SK-N-SH (cell line): ENCODE measurements at regions not wholly inside any gene's neighbourhood (a gene's known extent, or its start where the extent isn't known, plus 50 kb on each side); places are given as distances from the start of the nearest gene placed in this dataset.

Source experiments
- CTCF ChIA-PET: fragments of 300-600, 350-600 bp; formaldehyde crosslinking; extraction: SDS; loops from one replicate; lab custom pipeline; 2021; lab: Yijun Ruan, JAX
- POLR2A ChIA-PET: fragments of 350-600 bp; sonication (Branson Sonifier 250); formaldehyde crosslinking; extraction: SDS; loops from one replicate; lab custom pipeline; 2020; ENCODE audit warnings: antibody characterized with exemption, inconsistent platforms; lab: Yijun Ruan, JAX
- DNase-seq: peaks from one replicate; pipeline ENCODE4 v3.0.0; 2012
- H2AFZ ChIP-seq: fragments of 200-600 bp; sonication (generic); 2 replicates; pipeline ENCODE4 v1.8.1; 2016; ENCODE audit warnings: antibody characterized with exemption, mild to moderate bottlenecking, low read depth
- H3F3A ChIP-seq: fragments of 200-600 bp; sonication (generic); replicated peaks from 2 replicates; pipeline ENCODE3; 2016; ENCODE audit warnings: antibody characterized with exemption, mild to moderate bottlenecking; ENCODE audit not compliant: insufficient read depth
- H3K27ac ChIP-seq, 2 experiments: fragments of 200-500 bp in 1 of 2; fragments of 200-600 bp in 1 of 2; sonication (Bioruptor generic) in 1 of 2; sonication (generic), shearing (Covaris generic) in 1 of 2; 2 replicates each; pipeline versions ENCODE4 v1.5.1 to v1.6.1; 2014 to 2016; ENCODE audit warnings: low read depth in 2 of 2, inconsistent platforms in 1 of 2, low read length in 1 of 2, mild to moderate bottlenecking in 1 of 2, mixed read lengths in 1 of 2
- H3K27me3 ChIP-seq: fragments of 200-600 bp; sonication (generic), shearing (Covaris generic); 2 replicates; pipeline ENCODE4 v1.6.1; 2016; ENCODE audit warnings: mixed run types; ENCODE audit not compliant: insufficient read depth
- H3K36me3 ChIP-seq, 2 experiments: fragments of 200-500 bp in 1 of 2; fragments of 200-600 bp in 1 of 2; sonication (Bioruptor generic) in 1 of 2; sonication (generic) in 1 of 2; replicated peaks in 1 of 2; 2 replicates each; pipeline versions ENCODE3 to v1.5.1; 2014 to 2016; ENCODE audit warnings: low read length in 1 of 2, mild to moderate bottlenecking in 1 of 2; ENCODE audit not compliant: insufficient read depth in 2 of 2, control insufficient read depth in 1 of 2
- H3K4me1 ChIP-seq, 2 experiments: fragments of 200-500 bp in 1 of 2; fragments of 200-600 bp in 1 of 2; sonication (Bioruptor generic) in 1 of 2; sonication (generic), shearing (Covaris generic) in 1 of 2; 2 replicates each; pipeline versions ENCODE4 v1.5.1 to v1.6.1; 2014 to 2016; ENCODE audit warnings: low read depth in 1 of 2, low read length in 1 of 2, mixed run types in 1 of 2; ENCODE audit not compliant: insufficient read depth in 2 of 2, control insufficient read depth in 1 of 2
- H3K4me2 ChIP-seq: fragments of 200-600 bp; sonication (generic), shearing (Covaris generic); 2 replicates; pipeline ENCODE4 v1.6.1; 2017; ENCODE audit warnings: mixed run types
- H3K4me3 ChIP-seq, 2 experiments: fragments of 200-500 bp in 1 of 2; fragments of 200-600 bp in 1 of 2; sonication (Bioruptor generic) in 1 of 2; sonication (generic), shearing (Covaris generic) in 1 of 2; 2 replicates each; pipeline versions ENCODE4 v1.5.1 to v1.8.1; 2014 to 2016; ENCODE audit warnings: low read depth in 2 of 2, inconsistent platforms in 1 of 2, low read length in 1 of 2, mild to moderate bottlenecking in 1 of 2, mixed read lengths in 1 of 2, moderate library complexity in 1 of 2
- H3K79me2 ChIP-seq: fragments of 200-600 bp; sonication (generic); 2 replicates; pipeline ENCODE4 v1.8.1; 2017; ENCODE audit warnings: mild to moderate bottlenecking; ENCODE audit not compliant: insufficient read depth
- H3K9ac ChIP-seq: fragments of 200-600 bp; sonication (generic); 2 replicates; pipeline ENCODE4 v1.6.1; 2017; ENCODE audit warnings: mixed run types
- H3K9me2 ChIP-seq: fragments of 200-600 bp; sonication (generic); 2 replicates; pipeline ENCODE4 v1.6.1; 2017; ENCODE audit warnings: mixed run types
- H3K9me3 ChIP-seq: fragments of 200-600 bp; sonication (generic); 2 replicates; pipeline ENCODE4 v1.6.1; 2017; ENCODE audit warnings: mixed run types, mild to moderate bottlenecking, moderate library complexity
- H4K20me1 ChIP-seq: fragments of 200-600 bp; sonication (generic); 2 replicates; pipeline ENCODE4 v1.6.1; 2017; ENCODE audit warnings: mild to moderate bottlenecking, mixed run types; ENCODE audit not compliant: insufficient read depth
- CHD2 ChIP-seq: fragments of 150-350 bp; IDR thresholded peaks from 2 replicates; pipeline ENCODE4 v1.6.1; 2018; ENCODE audit warnings: low read length; ENCODE audit not compliant: partially characterized antibody
- EP300 ChIP-seq, 2 experiments: IDR thresholded peaks; 2 replicates each; pipeline versions ENCODE4 v1.4.0 to v1.6.1; 2012; ENCODE audit warnings: borderline replicate concordance in 1 of 2, low read depth in 1 of 2, low read length in 1 of 2
- FOXM1 ChIP-seq: IDR thresholded peaks from 2 replicates; pipeline ENCODE4 v1.4.0; 2012; ENCODE audit warnings: low read depth, mild to moderate bottlenecking
- MEF2A ChIP-seq: IDR thresholded peaks from 2 replicates; pipeline ENCODE4 v1.4.0; 2012; ENCODE audit warnings: low read depth, borderline replicate concordance
- NRF1 ChIP-seq: IDR thresholded peaks from 2 replicates; pipeline ENCODE4 v1.6.1; 2012; ENCODE audit warnings: low read depth, mild to moderate bottlenecking, low read length
- POLR2AphosphoS5 ChIP-seq: IDR thresholded peaks from 2 replicates; pipeline ENCODE4 v1.6.1; 2012; ENCODE audit warnings: low read depth, low read length
- SIN3A ChIP-seq: IDR thresholded peaks from 2 replicates; pipeline ENCODE4 v1.6.1; 2012; ENCODE audit warnings: low read depth, mild to moderate bottlenecking, low read length, moderate library complexity, borderline replicate concordance
- SMC3 ChIP-seq: IDR thresholded peaks from 2 replicates; pipeline ENCODE4 v1.6.1; 2012; ENCODE audit warnings: low read depth, low read length, improper control_type of control experiment
- TAF1 ChIP-seq: IDR thresholded peaks from 2 replicates; pipeline ENCODE4 v1.6.1; 2012; ENCODE audit warnings: low read depth, mild to moderate bottlenecking, low read length, moderate library complexity, borderline replicate concordance
- WGBS: methylation state at CpG from one replicate; pipeline ENCODE4 v1.1.6; 2017; ENCODE audit warnings: low lambda C conversion rate; 5-methylcytosine and 5-hydroxymethylcytosine counted together
- TF ChIP-seq, protein P1 (sequence below): IDR thresholded peaks from 2 replicates; pipeline ENCODE4 v1.4.0; 2012; ENCODE audit warnings: low read depth

DNA sequence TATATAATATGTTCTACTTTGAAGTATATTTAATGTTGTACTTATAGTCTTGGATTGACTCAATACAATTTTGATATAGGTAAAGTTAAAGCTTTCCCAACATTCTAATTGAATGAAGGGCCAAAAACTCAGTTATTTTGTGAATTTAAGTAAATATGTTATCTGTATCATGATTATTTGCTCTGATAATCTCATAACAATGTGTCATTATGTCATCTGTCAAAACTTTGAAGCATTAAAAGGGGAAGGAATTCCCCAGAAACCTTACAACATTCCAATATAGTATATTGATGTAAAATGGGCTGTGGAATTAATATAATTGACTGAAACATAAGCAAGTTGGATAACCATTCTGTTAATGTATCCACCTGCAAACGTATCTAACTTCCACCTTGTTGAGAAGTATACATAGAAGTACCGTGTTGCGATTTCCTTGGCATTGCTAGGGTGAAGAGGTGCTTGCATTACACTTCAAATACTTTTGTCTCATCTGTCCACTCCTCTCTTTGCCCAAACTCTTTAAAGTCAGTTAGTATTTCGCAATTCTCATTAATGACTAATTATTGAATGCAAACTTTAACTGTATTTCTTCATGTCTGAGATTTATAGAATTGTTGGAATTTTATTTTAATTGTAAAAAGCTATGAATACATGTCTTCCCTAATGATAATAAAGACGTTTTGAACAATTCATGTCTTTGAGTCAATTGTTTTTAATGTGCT lies 1982.1 kb upstream of the ADGRL3 start:
- H3K9me3 ChIP-seq, result no peaks in the 10 kb centered on the region
- POLR2A ChIA-PET, result no interaction called here
- no peaks in the 10 kb centered on the region for H3K9me2 ChIP-seq
- H3K79me2 ChIP-seq, result no peaks in the 10 kb centered on the region
- H4K20me1 ChIP-seq, result no peaks in the 10 kb centered on the region
- no peaks in the 10 kb centered on the region for H3K4me1 ChIP-seq
- H3K27me3 ChIP-seq, result no peaks in the 10 kb centered on the region
- TF ChIP-seq SIN3A, result no peak
- TF ChIP-seq FOXM1, result no peak
- TF ChIP-seq EP300 (IDR thresholded peaks at IDR 0.05; ENCODE audit: borderline replicate concordance in 1 of 2, low read depth in 1 of 2, low read length in 1 of 2), result no peak
- no peak for TF ChIP-seq TAF1
- TF ChIP-seq POLR2AphosphoS5, result no peak
- H2AFZ ChIP-seq, result no peak overlapping the region
- WGBS, result 29% methylated on average over 5 of the region's 5 CpGs
- H3K27ac ChIP-seq, result no peak overlapping the region
- no peak overlapping the region for H3K4me3 ChIP-seq
- H3K9ac ChIP-seq, result no peak overlapping the region
- no peaks in the 10 kb centered on the region for H3K36me3 ChIP-seq
- no peak for DNase-seq
- CTCF ChIA-PET, result interaction anchor here (1.0 kb wide), 1 partner anchor 12 kb away, joined by 3 read pairs; no protein-coding TSS in a partner anchor
- H3K4me2 ChIP-seq, result no peak overlapping the region
- H3F3A ChIP-seq, result no peaks in the 10 kb centered on the region

- Histone ChIP-seq H3K4me1 (no peaks in the 10 kb centered on the region; a peak in 1 of 4 replicates), H3K4me3 (no peak overlapping the region), H3K9me3 (no peaks in the 10 kb centered on the region), H4K20me1 (no peaks in the 10 kb centered on the region), H3K27ac (no peak overlapping the region), H2AFZ (no peak overlapping the region), H3K27me3 (no peaks in the 10 kb centered on the region), H3K79me2 (no peaks in the 10 kb centered on the region), H3K36me3 (no peaks in the 10 kb centered on the region), H3K4me2 (no peak overlapping the region), H3K9me2 (no peaks in the 10 kb centered on the region), H3K9ac (no peak overlapping the region), H3F3A (no peaks in the 10 kb centered on the region)
- ChIA-PET CTCF (interaction anchor here (0.8 to 1.0 kb wide), 2 partner anchors 18 to 33 kb away, joined by 3 read pairs; no protein-coding TSS in a partner anchor), POLR2A (no interaction called here)
- TF ChIP-seq, protein P1, sequence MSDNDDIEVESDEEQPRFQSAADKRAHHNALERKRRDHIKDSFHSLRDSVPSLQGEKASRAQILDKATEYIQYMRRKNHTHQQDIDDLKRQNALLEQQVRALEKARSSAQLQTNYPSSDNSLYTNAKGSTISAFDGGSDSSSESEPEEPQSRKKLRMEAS, result no peak
- TF ChIP-seq NRF1, result no peak
- no peak for TF ChIP-seq SMC3
- TF ChIP-seq MEF2A, result no peak
- TF ChIP-seq EP300 (IDR thresholded peaks at IDR 0.05; ENCODE audit: borderline replicate concordance in 1 of 2, low read depth in 1 of 2, low read length in 1 of 2), result no peak
- TF ChIP-seq CHD2, result no peak
- WGBS, result 46% methylated on average over 4 of the region's 4 CpGs
- no peak for DNase-seq
Observed at GRCh38 chr4:59222221-59222620, 1977.9 kb upstream of the ADGRL3 start.
